HT1080 (cell line): ENCODE measurements at regions not wholly inside any gene's neighbourhood (a gene's known extent, or its start where the extent isn't known, plus 50 kb on each side); places are given as distances from the start of the nearest gene placed in this dataset.
"Not testable (repeated sequence)": the region's sequence is repeated elsewhere in the genome, so short reads cannot be mapped to it uniquely, and the experiment has no call there.

Experiments
- DNase-seq: peaks from one replicate; pipeline ENCODE4 v3.0.0-alpha.2; 2015; ENCODE audit warnings: low read depth

DNA sequence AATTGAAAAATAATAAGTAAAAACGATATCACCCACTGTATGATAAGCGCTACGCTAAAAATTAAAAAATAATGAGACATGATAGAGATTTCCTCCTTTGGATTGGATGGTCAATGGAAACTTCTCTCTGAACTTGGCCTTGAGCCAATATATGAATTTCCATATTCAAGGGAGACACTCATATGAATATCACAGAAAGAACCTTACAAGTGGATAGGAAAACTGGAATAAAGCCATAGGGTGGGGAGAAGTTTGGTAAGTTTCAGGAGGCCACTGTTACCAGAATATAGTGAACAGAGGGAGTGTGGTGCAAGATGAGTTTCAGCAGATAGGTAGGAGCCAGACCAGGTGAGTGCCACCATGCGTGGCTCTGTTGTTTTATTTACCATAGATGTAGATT lies 147.2 kb downstream of the SEM1 start:
- no peak for DNase-seq

DNA sequence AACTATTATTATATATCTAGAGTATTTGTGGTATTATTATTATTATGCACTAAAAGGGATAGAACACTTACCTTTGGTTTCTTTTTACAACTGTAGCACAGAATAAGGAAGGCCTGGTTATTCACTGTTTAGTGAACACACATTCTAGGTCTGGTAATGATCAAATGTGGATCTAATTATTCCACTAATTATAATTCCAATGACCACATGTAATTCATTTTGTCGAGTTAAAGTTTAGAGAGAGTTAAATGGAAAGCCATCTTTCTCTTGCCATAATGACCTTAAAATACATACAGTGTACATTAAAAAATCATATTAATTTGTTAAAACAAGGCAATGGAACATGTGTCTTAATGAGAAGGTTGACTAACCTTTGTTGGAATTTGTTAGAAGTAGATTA lies 147.8 kb downstream of the SEM1 start:
- DNase-seq, result no peak

DNA sequence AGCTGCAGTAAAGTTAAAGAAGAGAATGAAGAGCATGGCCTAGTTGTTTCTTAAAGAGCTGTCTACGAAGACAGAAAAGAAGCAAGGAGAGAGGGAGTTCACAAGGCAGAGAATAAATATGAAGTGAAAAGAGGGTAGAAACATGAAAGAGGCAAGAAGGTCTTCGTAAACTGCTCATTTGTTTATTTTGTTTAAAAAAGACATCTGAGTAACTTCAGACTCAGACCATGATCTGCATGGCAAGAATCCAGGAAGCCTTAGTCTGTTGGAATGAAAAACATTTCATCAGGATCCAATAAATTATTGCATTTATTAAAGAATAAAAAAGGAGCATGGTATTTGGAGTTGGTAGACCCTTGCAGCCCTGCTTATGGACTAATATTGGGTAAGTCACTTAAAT lies 151.1 kb downstream of the SEM1 start:
- no peak for DNase-seq

DNA sequence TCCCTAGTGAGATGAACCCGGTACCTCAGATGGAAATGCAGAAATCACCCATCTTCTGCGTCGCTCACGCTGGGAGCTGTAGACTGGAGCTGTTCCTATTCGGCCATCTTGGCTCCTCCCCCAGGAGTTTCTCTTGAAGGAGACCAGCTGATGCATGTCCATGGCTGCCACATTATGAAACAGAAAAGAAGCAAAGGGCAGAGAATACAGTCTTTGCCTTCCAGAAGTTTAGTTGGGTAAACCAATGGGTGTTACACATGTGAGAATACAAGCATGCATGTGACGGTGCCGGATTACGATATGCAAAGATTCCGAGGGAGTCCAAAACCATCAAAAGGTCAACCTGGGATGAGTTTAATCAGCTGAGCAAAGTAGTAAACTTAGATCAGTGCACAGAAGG lies 151.6 kb downstream of the SEM1 start:
- no peak for DNase-seq

DNA sequence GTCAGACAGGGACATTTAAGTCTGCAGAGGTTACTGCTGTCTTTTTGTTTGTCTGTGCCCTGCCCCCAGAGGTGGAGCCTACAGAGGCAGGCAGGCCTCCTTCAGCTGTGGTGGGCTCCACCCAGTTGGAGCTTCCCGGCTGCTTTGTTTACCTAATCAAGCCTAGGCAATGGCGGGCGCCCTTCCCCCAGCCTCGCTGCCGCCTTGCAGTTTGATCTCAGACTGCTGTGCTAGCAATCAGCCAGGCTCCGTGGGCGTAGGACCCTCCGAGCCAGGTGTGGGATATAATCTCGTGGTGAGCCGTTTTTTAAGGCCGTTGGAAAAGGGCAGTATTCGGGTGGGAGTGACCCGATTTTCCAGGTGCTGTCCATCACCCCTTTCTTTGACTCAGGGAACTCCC lies 152.0 kb downstream of the SEM1 start:
- not testable (repeated sequence) for DNase-seq

DNA sequence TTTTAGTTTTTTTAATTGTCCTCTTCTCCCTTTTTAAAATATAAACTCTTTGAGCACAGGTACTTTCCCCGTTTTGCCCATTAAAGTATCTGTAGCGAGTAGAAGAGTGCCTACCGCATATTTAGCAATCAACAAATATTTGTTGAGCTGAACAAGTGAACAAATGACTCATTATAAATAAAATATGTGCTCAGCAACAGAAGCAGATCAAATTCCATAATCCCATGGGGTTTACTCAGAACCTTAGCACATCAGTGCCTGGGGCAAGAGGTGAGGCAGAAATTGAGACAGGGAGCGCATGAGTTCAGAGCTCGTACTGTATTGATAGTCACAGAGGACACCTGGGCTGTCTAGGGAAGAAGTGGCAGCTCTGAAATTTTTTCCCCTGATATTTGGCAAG lies 161.0 kb downstream of the SEM1 start:
- no peak for DNase-seq

DNA sequence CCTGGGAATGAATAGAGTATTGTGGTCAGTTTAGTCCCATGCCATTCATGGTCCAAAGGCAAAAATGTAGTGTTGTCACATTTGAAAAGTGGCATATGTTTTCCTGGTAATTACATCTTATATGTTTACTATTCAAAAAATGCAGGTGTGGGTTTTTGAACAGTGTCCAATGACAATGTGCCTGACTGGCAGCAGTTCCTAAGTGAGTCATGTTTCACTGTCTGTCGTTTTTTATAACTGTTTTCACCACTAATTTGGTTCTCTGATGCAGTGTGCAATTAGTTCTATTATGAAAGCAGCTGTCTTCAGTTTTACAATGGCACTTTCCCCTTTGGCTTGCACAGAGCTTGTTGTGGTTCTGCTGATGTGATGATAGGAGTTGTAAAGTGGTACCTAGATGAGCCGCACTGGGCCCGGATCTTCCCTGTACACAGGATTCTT lies 162.3 kb downstream of the SEM1 start:
- no peak for DNase-seq

DNA sequence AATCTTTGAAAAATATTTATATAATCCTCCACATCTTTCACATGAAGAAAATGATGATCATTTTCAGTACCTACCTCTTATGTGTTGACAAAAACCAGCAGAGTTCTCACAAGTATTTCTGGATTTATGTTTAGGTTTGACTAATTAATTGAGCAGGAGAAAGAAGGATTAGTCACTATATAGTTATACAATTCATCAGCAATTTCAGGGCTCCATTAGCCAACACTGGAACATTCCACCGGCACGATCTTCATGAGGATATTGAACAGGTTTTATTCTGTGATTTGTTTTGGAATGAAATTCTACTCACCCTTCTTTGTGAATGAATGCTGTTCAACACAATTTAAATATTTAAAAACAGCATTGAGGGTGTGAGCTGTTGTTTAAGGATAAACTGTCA lies 163.2 kb downstream of the SEM1 start:
- DNase-seq, result no peak

DNA sequence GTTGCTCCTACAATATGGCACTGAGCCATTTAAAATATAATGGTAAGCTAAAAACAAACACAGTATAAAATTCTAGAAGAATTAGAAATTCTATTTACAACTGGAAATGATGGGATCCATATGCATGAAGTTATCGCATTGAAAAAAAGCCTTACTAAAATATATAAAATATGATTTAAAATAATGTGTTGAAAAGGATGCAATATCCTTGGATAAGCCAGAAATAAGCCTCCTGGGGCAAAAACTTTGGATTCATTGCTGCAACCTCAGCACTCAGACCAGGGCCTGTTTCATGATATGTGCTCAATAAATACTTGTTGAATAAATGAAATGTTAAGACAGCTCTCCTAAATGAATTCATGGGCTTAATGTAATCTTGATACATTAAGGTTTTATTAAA lies 170.2 kb downstream of the SEM1 start:
- no peak for DNase-seq

DNA sequence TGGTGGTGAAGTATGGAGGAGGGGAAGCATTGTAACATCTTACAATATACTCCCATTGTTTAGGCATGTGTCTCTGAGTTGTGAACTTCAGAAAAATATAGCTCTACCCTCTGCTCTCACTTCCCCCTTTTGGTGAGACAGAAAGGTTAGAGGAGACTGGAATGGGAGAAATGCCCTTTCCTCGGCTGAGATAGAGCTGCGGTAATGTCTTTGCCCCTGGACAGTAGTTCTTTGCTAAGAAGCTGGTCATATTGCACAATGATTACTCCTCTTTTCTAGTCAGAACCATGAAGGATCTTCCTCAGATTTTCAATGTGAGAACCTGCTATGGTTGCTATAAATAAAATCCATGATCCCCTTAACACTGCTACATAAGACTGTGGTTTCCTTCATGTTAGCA lies 171.0 kb downstream of the SEM1 start:
- no peak for DNase-seq

DNA sequence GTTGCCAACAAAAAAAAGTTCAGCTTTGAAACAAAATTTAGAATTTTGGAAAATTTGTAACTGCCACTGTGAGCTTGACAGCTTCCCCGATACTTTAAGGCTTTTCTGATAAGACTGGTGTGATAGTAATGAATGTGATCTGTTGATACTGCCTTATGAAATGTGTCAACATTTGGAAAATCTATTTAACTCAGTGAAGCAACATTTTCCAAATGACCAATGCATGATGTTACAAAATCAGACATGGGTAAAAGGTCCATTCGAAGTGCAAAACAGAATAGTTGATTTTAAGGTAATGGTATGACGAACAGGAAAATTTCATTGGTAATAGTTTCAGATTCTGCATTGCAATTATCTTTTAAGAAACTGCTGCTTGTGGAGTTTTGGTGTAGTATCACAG lies 175.4 kb downstream of the SEM1 start:
- DNase-seq, result no peak

DNA sequence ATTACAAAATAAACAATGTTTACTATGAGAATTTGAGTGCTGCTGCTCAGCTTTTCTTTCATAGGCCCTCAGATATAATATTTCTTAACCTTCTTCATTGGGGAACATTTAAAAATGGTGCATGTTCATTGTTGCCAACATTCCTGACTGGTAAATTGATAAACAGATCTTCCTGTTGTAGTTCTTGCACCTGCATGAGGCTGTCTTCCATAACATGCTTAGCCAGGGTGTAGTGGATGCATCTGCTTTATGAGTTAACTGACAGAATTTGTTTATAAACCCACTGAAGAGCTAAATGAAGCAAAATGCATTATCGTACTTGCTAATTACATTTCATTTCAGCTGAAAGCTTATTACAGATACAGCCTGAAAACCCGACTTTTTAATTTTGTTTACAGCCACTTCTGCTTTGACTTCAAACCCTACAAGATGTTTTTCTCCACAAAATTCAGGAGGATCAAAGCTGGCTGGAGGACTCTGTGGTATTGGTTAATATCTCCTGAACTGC lies 177.2 kb downstream of the SEM1 start:
- no peak for DNase-seq

DNA sequence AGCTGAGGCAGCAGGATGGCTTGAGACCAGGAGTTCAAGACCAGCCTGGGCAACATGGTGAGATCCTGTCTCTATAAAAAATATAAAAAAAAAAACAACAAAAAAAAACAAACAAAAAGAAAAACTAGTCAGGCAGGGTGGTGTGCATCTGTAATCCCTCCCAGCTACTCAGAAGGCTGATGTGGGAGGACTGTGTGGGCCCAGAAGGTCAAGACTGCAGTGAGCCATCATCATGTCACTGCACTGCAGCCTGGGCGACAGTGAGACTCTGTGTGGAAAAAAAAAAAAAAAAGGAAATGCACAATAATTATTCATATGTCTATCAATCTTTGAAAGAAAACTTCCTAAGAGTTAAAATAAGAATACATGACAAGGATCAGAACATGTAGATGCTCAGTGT lies 178.3 kb downstream of the SEM1 start:
- DNase-seq, result no peak

DNA sequence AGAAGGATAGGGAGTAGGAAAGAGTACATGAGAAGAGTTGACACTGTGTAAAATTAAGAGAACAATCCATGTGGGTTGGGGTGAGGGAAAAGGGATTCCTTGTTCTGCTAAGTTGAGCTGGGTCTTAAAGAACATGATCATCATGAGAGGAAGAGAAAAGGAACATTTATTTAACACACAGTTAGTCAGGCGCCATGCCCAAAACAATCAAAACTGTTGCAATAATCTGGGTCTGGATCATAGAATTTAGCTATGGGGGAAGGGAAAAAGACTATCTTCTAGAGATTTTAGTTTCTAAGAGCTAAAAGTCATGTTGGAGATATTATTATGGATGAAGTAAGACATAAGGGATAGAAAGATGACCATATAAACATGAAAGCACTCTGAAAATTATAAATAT lies 178.9 kb downstream of the SEM1 start:
- no peak for DNase-seq

DNA sequence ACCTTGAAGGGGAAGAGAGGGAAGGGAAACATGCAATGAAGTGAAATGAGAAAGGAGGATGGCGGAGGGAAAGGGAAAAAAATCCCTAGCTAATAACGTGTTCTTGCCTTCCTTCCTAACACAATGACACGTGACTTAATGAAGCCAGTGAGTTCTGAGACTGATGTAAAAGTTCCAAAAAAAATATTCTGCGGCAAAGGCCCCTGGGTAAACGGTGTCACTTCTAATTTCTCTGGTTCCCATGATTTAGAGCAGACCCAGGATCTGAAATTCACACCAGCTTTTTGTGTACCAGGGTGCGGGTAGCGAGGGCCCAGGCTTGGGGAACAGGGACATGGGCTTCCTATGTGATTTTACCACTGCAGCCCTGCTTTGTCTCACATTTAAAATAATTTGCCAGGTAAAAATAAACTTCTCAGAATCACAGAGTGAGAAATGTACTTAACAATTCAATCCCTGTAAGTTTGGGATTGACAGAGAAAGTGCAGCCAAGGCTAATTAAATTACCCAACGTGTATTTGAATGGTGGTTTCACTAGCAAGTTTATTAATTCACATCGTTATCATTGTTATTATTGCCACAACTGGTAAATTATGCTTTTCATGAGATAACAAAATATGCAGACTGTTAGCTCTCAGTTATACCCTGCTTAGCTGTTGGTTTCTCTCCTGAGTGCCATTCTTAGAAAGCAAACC lies 182.4 kb downstream of the SEM1 start:
- no peak for DNase-seq

DNA sequence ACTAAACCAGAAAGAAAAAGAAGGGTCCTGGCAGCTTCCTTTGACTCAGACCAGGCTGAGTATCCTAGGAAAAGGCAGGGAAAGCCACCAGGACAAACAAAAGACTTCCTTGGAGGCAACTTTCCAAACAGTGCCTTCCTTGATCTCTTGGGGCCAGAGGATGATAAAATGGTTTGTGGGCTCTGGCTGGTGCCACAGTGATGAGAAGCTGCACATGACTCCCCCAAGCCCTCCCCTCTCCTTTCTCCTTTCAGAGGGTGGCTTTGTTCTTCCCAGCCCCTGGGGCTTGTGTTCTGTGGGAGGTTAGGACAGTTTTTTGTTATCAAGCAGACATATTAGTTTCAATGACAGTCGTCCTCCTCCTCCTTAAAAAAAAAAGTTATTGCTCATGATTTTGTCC lies 183.2 kb downstream of the SEM1 start:
- peak; percentile 4 for DNase-seq

DNA sequence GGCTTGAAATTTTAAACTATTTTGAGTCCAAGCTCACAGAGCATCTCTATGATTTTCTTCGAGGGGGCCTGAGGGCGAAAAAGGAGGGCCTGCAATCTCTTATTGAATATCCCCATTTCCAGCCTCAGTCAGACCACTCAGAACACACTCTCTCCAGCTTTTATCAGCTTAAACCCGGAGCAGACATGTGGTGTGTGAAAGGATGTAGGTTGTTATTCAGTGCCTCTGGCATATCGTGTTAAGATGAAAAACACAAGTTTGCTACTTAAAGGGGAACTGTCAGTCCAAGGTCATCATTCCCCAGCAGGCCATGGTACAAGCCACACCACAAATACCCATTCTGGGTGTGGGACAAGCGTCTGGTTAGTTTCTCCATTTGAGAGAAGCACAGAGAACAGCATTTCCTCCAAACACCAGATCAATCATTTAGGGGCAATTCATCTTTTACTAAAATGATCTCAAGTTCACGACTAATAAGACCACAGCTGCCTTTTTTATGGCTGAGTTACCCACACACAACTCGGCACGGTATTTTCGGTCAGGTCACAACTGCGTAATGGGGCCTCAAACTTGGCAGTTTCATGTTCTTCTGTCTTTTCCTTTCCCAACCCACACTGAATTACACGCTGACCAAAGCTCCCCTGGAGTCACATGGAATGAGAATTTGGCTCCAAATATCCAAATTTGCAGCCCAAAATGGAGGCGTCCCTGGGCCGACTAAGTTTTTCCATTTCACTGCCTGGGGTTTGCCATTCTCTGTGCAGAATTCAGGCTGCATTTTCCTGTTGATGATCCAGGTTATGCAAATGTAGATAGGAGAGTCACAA lies 188.4 kb downstream of the SEM1 start:
- DNase-seq, result no peak

DNA sequence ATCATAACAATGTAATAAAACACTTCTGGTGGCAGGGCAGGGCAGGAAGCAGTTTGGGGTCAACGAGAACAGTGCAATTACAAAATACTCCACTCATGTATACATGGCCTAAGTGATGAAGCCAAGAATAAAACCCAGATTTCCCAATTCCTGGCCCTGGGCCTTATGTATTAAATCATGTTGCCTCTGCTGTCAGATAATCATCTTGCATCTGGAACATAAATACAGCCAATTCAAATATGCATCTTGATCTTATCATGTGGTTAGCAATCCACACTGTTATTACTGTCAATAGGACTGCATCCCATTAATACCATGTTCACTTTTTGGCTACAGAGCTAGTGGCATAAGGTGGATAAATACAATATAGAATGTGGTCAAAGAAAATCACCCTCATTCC lies 186.5 kb upstream of the SLC25A13 start:
- DNase-seq, result no peak

DNA sequence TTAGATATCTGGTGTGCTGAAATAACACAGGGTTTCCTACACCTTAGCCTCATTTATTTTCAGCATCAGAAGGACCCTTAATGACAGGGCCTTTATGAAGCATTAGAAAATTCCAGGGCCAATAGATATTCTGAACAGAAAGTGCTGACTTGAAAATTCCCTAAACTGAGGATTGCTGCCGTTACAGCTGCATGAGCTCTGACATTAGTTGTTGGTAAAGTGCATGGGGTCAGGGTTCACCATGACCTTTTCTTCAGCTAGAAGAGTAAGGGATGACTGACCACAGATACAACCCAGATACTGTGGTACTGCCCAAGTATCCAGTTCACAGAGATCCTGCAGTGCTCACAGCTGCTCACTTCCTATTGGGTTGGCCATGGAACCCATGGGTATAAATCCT lies 181.7 kb upstream of the SLC25A13 start:
- DNase-seq, result no peak

DNA sequence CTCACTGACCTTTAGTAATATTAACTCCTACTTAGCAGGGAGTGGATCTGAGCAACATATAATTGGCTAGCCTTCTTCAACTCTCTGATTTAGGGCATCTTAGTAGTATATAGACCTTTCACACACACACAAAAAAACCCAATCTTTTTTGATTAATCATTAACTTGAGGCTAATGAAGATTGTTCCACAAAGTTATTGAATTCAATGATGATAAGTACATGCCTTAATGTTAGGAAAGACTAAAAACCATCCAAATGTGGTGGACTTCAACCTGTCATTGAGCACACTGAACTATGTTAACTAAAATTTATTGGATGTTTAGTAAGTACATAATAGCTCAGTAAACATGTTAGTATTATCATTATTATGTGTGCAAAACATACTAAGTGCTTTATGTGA lies 179.4 kb upstream of the SLC25A13 start:
- DNase-seq, result no peak

DNA sequence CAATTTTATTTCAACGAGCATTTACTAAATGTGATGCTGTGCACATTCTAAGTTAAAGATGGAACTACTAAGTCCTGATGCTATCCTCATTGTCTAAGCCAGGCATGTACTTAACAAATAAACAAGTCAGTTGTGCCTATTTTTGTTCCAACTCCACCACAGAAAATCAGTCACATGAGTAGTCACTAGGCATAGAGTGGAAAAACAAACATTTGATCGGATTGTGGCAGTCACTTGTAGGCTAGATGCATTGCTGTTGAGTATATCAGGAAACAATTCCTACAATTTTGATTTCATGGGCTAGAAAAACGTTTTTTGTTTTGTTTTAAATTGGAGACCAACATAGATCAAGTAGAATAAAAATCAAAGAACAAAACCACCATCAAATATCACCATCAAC lies 177.6 kb upstream of the SLC25A13 start:
- DNase-seq, result no peak

DNA sequence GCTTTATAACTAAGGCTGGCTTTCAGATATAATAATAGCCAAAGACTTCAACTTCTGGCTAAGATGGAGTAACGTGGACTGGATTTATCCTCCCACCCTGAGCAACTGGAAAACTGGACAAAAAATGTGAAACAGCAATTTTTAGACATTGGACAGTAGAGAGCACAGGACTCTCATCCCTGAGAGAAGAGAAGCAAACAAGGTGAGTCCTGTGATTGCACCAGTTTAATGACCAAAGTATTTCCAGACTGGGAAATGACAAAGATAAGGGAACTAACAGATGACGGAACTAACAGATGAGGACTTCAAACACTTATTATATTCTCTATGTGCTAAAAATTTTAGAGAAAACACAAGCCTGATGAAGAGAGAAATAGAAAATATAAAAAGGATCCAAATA lies 175.7 kb upstream of the SLC25A13 start:
- no peak for DNase-seq

DNA sequence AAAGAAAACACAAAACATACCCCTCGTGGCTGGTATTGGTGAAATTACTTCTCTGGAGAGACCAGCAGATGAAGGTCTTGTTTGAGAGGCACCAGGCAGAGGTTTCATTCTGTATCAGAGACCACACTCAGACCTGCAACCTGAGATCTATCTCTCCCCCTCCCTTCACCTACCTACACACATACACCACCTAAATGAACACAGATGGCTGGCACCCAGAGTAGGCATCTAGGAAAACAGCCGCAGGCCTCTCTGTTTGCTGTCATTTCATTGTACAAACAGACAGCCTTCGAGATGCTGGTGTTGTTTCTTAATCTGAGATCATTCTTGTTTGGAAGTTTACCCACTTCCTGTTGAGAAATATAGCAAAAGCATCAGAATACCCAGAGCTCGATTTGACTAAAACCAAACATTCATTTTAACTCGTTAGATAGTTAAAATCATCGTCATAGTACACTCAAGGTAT lies 173.9 kb upstream of the SLC25A13 start:
- DNase-seq, result no peak
